COLO829 (cell line): ENCODE measurements at regions not wholly inside any gene's neighbourhood (a gene's known extent, or its start where the extent isn't known, plus 50 kb on each side); places are given as distances from the start of the nearest gene placed in this dataset.

Source experiments
- DNase-seq: peaks from one replicate; pipeline ENCODE4 v3.0.0; 2012; ENCODE audit warnings: low spot score

- no peak for DNase-seq
Measured at GRCh38 chr10:20978617-20979016, 81.5 kb upstream of the NEBL start.

DNA sequence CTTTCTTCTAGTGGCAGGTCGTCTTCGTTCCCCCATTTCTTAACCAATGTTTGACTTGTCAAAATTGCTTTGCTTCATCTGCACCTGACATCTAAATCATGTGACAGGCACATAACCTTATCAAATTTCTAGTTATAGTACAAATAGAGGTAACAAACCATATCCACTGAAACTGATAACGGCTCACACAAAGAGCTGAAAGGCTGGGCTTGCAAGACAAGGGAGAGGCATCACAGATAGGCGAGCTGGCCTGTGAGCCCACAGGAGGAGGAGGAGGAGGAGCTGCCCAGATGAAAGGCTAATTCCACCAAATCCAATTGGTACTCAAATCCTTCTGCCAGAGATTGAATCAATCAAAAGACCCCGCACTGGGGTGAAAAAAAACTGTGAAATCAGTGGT lies 80.2 kb upstream of the NEBL start:
- no peak for DNase-seq

GRCh38 chr10:20976891-20977290 lies 79.8 kb upstream of the NEBL start:
- no peak for DNase-seq

DNA sequence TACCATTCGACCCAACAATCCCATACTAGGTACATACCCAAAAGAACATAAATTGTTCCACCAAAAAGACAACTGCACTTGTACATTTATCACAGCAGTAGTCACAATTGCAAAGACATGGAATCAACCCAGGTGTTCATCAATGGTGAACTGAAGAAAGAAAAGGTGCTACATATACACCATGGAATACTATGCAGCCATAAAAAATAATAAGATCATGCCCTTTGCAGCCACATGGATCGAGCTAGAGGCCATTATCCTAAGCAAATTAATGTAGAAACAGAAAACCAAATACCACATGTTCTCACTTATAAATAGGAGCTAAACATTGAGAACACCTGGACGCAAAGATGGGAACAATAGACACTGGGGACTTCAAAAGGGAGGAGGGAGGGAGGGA lies 79.3 kb upstream of the NEBL start:
- DNase-seq, result no peak

DNA sequence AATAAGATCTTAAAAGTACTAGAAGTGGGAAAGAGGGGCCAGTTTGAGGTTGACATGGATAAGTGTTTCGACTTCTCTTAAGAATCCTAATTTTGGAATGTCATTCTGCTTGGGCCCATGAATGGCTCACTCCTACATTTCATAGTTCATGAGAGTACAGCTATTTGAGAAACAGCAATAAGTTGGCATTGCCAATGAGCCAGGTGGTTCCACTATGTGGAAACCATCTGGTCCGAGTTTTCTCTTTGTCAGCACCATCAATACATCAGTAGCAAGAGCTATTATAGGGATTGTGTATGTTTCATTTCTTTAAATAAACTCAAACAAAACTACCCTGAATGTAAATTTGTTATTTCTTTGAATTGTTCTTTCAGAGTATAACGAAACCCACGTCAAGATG lies 78.1 kb upstream of the NEBL start:
- DNase-seq, result no peak

DNA sequence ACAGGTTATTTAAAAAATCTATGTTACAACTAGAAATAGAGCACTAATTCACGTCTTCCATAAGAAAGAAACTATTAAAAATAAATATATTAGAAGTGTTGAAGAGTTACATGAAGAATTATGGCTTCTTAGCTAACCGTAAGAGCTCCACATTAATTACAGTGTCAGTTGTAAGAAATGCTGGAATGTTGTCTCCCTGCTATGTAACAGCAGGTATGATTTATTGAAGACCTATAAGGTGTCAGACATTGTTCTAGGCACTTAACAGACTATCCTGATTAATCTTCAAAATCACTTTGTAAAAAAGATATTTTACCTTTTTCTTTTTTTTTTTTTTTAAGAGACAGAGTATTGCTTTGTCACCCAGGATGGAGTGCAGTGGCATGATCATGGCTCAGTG lies 75.8 kb upstream of the NEBL start:
- DNase-seq, result no peak

DNA sequence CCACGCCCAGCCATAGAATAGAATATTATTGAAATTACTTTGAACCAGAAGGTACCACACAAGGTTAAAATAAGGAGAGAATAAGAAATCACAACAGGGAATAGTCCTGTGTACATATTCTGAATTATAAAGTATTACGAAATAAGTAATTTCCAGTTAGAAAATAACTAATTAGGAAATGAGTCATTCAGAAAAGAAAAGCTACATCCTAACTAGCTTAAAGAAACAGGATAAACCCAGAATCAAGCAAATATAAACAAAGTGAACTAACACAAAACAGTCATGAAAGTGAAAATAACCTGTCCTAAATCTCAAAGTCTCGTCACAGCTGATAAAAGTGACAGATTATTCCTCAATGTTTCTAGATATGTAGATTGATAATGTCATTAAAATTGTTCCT lies 74.8 kb upstream of the NEBL start:
- DNase-seq, result no peak

- DNase-seq, result no peak
Measured at GRCh38 chr10:20970708-20971107, 73.6 kb upstream of the NEBL start.

GRCh38 chr10:20970044-20970443 lies 72.9 kb upstream of the NEBL start:
- DNase-seq, result no peak

DNA sequence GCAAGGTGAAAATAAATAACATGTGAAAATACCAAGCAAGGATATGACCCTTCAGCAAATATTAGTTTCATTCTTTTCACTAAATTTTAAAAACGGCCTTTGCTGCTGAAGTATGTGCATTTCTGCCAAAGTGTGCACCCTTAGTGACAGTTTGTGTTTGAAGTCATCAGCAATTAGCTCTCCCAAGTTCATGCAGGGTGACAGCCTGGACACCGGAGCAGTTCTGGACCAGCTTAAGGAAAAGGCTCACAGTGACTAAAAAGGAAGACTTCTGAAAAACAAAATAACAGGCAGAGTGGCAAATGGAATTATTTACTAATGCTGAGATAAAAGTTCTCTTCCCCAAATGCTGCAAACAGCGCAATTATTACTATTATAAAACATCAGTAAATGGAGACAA lies 69.3 kb upstream of the NEBL start:
- DNase-seq, result no peak

DNA sequence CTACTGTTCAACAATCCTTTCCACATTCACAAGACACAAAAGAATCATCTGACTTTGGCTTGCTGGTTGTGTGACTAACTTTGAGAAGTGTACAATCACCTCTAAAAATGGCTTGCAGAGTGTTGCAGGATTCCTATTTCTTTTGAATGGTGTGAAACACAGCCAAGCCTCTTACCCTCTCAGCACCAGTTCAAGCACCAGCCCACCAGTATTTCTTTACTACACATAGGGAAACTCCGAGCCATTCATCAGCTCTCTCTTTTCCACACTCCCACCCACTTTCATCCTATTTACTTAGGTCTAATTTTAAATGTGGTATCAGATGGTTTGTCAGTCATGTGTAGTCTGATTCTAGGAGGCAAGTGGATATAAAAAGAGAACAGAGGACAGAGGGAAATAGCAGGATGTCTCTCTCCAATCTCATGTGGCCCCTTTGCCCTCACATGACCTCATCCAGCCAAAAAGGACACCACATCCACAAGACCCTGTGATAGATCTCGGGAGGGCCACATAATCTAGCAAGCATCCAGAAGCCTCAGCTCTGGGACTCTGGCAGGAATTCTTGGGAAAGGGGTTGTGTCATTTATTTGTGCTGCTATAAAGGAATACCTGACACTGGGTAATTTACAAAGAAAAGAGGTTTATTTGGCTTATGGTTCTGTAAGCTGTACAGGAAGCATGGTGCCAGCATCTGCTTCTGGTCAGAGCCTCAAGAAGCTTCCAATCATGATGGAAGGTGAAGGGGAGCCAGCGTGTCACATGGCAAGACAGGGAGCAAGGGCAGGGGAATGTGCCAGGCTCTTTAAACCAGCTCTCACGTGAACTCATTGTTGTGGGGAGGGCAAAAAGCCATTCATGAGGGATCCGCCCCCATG lies 66.8 kb upstream of the NEBL start:
- DNase-seq, result no peak

DNA sequence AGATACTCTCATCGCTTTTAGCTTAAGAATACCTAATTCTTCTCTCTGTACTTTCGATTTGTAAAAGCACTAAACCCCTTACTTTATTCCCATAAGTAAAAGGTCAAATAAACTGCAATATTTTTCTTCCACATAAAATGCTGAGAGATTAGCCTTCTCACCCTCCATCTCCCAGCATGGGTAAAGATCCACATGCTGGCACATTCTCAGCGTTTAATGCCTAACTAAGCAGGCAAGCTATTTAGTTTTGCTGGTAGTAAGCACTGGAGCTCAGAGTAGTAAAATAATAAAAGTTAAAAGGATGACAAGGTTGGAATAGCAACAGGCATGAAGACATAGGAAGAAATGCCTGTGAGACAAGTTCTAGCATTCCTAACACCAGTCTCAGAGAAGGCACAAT lies 65.9 kb upstream of the NEBL start:
- no peak for DNase-seq

- no peak for DNase-seq
Measured at GRCh38 chr10:20962165-20962564, 65.1 kb upstream of the NEBL start.

GRCh38 chr10:20959242-20959641 lies 62.1 kb upstream of the NEBL start:
- no peak for DNase-seq

DNA sequence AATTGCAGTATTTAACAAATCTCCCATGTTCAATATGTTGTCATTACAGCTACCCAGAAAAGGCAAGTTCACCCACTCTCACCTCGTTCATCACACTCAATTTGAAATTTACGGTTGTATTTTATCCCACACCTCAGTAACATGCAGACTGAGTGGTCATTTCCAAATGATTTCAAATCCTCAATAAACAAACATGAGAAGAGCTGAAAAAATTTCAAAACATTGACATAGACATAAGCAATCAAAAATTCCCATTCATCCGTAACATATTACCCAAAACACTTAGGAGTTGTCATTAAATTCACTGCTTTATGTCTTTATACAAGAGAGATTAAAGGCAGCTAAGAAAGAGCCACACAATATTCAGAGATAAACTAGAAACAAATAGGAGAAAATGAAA lies 61.7 kb upstream of the NEBL start:
- DNase-seq, result no peak

DNA sequence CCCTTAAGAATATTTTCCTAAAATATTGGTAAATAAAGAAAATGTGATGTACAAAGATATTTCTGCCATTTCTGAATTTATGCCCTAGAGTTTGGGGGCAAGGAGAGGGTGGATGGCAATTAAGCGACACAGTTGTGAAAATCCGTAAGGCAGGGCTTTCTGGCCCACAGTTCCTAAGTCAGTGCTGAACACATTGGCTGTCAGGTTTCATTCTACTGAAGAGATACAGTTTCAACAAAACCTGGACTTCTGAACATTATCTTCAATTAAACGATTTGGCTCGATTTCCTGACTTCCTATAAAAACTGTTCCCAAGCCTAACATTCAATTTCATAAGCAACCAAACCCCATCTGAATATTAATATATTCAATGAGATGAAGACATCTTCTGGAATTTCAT lies 61.1 kb upstream of the NEBL start:
- no peak for DNase-seq

DNA sequence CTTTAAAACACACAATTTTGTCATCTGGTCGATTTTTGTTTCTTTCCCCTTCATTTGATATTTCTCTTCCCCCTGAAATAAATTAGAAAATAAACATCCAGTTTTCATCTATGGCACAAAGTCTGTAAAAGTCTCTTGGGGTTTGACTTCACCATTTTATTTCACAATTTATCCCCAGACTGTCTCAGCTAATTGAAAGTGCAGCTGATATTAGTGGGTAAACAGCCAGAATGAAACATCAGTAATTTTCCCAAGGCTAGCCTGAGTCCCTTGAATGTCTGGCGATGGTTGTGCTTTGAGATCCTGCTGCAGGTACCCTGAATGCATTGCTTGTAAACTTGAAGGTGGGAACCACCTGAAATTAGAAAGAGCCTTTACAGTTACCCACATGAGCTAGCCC lies 60.6 kb upstream of the NEBL start:
- no peak for DNase-seq

DNA sequence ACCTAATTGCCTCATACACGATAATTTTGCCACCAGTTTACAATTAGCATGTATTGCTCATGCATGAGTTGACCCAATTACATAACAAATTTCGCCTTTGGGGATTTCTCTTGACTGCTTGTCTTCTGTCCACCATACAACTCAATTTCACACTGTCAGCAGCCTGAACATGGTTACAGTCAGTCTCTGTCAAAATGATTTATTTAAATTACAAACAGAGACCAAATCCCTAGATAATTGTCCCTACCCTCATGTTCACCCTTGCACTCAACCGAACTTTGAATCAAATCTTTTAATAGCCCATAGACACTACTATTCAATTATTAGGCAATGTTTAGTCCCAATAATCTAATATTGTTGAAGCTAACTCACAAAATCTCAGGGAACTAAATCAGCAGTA lies 59.7 kb upstream of the NEBL start:
- DNase-seq, result no peak

DNA sequence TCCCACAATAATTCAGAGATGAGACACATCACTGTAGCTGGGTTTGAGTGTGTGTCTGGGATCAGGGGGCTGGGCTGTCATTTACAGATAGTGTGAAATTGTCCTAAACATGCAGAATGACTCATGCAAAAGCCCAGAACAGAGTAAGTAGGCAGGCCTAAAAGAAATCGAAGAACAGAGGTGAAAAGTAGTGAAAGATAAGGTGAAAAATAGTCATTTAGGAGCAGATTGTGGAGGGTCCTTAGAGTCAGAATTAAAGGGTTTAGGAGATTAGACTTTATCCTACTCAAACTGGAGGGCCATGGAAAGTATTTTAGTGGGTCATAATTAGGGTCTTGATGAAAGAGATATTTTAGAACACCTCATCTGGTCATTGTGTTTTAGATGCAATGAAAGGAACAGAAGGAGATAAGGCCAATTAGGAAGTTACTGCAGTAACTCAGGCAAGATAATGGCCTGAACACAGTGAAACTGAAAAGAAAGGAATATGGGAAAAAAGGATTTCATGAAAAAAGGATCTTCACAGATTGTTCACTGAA lies 58.3 kb upstream of the NEBL start:
- DNase-seq, result no peak

DNA sequence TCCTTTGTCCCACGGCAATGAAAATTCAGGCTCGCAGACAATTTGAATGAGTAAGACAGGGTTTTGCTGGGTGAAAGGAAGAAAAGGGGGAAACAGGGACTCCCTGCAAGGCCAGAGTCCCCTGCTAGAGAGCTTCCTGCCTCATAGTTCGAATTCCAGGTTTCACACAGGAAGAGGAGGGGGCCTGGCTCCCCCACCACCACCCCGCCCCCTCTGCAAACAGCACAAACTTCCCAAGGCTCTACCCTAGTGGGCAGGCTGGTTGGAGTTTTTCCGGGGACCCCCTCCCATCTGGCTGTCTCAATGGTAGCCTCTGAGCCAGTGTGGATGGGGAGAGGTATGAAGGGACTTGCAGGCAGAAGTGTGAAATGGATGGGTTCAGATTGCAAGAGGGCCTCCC lies 57.4 kb upstream of the NEBL start:
- no peak for DNase-seq

DNA sequence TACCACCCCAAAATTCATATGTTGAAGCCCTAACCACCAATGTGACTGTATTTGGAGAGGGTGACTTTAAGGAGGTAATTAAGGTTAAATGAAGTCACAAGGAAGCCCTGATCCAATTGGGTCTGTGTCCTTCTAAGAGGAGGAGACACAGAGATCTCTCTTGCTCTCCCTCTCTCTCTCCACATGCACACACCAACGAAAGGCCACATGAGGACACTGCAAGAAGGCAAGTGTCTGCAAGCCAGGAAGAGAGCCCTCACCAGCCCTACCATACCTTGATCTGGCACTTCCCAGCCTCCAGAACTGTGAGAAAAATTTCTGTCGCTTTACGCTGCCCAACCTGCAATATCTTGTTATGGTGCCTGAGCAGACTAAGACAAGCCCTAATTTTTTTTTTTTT lies 56.0 kb upstream of the NEBL start:
- no peak for DNase-seq

GRCh38 chr10:20949967-20950366 lies 52.9 kb upstream of the NEBL start:
- DNase-seq, result no peak

- no peak for DNase-seq
Measured at GRCh38 chr10:20948686-20949327, 51.7 kb upstream of the NEBL start.
